ENCODE measurements at regions not wholly inside any gene's neighbourhood (a gene's known extent, or its start where the extent isn't known, plus 50 kb on each side); places are given as distances from the start of the nearest gene placed in this dataset.

GRCh38 chr11:80587906-80588305, 1147.1 kb upstream of the TENM4 start:
- TF ChIP-seq CTCF (IDR thresholded peaks at IDR 0.05), result no peak
- TF ChIP-seq POLR2A (IDR thresholded peaks at IDR 0.05), result no peak
